ENCODE measurements at regions not wholly inside any gene's neighbourhood (a gene's known extent, or its start where the extent isn't known, plus 50 kb on each side); places are given as distances from the start of the nearest gene placed in this dataset.

DNA sequence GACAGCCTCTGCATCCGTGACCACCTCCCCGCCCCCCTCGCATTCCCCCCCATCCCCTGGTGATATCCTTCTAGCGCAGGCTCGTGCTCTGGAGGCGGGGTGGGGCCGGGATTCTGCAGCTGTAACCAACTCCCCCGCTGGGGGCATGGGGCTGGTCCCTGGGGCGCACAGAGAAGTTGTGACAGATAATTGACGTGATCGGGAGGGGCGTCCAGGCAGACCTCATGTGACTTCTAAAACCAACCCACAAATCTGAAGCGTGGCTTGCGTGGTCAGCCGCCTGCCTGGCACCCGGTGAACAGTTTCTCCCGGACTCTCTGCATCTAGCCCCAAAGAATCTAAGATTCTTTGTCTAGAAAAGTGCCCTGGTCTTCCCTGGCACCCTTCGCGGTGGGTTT is 100.6 kb upstream of the IGF1R start:
- CTCF ChIA-PET = interaction anchor here (1.0 to 3.6 kb wide), 12 partner anchors 10 to 529 kb away, joined by 3 to 19 read pairs (median 4); no protein-coding TSS in a partner anchor
- no peak for DNase-seq (ENCODE audit: low read depth in 1 of 2, low spot score in 1 of 2)
- H3K4me3 ChIP-seq = peak overlapping the region; percentile 60
- TF ChIP-seq SREBF2 (IDR thresholded peaks at IDR 0.05) (no peak), ZNF302 (CRISPR knock-in tag; IDR thresholded peaks at IDR 0.05) (no peak), NPAS2 (CRISPR knock-in tag; IDR thresholded peaks at IDR 0.05; ENCODE audit: borderline replicate concordance) (no peak), MYC (IDR thresholded peaks at IDR 0.05; ENCODE audit: borderline replicate concordance, low read length) (no peak)
- TF ChIP-seq, protein P1, sequence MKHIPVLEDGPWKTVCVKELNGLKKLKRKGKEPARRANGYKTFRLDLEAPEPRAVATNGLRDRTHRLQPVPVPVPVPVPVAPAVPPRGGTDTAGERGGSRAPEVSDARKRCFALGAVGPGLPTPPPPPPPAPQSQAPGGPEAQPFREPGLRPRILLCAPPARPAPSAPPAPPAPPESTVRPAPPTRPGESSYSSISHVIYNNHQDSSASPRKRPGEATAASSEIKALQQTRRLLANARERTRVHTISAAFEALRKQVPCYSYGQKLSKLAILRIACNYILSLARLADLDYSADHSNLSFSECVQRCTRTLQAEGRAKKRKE (CRISPR knock-in tag; IDR thresholded peaks at IDR 0.05; ENCODE audit: low read depth) = no peak
- TF ChIP-seq, protein P2, sequence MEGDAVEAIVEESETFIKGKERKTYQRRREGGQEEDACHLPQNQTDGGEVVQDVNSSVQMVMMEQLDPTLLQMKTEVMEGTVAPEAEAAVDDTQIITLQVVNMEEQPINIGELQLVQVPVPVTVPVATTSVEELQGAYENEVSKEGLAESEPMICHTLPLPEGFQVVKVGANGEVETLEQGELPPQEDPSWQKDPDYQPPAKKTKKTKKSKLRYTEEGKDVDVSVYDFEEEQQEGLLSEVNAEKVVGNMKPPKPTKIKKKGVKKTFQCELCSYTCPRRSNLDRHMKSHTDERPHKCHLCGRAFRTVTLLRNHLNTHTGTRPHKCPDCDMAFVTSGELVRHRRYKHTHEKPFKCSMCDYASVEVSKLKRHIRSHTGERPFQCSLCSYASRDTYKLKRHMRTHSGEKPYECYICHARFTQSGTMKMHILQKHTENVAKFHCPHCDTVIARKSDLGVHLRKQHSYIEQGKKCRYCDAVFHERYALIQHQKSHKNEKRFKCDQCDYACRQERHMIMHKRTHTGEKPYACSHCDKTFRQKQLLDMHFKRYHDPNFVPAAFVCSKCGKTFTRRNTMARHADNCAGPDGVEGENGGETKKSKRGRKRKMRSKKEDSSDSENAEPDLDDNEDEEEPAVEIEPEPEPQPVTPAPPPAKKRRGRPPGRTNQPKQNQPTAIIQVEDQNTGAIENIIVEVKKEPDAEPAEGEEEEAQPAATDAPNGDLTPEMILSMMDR (IDR thresholded peaks at IDR 0.05) = no peak
- TF ChIP-seq, protein P3, sequence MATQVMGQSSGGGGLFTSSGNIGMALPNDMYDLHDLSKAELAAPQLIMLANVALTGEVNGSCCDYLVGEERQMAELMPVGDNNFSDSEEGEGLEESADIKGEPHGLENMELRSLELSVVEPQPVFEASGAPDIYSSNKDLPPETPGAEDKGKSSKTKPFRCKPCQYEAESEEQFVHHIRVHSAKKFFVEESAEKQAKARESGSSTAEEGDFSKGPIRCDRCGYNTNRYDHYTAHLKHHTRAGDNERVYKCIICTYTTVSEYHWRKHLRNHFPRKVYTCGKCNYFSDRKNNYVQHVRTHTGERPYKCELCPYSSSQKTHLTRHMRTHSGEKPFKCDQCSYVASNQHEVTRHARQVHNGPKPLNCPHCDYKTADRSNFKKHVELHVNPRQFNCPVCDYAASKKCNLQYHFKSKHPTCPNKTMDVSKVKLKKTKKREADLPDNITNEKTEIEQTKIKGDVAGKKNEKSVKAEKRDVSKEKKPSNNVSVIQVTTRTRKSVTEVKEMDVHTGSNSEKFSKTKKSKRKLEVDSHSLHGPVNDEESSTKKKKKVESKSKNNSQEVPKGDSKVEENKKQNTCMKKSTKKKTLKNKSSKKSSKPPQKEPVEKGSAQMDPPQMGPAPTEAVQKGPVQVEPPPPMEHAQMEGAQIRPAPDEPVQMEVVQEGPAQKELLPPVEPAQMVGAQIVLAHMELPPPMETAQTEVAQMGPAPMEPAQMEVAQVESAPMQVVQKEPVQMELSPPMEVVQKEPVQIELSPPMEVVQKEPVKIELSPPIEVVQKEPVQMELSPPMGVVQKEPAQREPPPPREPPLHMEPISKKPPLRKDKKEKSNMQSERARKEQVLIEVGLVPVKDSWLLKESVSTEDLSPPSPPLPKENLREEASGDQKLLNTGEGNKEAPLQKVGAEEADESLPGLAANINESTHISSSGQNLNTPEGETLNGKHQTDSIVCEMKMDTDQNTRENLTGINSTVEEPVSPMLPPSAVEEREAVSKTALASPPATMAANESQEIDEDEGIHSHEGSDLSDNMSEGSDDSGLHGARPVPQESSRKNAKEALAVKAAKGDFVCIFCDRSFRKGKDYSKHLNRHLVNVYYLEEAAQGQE (IDR thresholded peaks at IDR 0.05) = no peak
- POLR2A ChIA-PET = interaction anchor here (0.8 kb wide), 1 partner anchor 435 kb away, joined by 3 read pairs; no protein-coding TSS in a partner anchor
- H3K4me1 ChIP-seq = peaks cover 7% of the 10 kb centered on the region; the same call in 2 of the 3 replicates
- peak overlapping the region; percentile 65 to 79; a peak in 5 of 6 replicates for H3K27ac ChIP-seq
- FAIRE-seq = no peak
- no peaks in the 10 kb centered on the region for H3K9me3 ChIP-seq
- H3K4me2 ChIP-seq = peak overlapping the region; percentile 85
- ATAC-seq = peak; percentile 20 to 35; a peak in 5 of 6 replicates
- whole genome bisulfite sequencing (ENCODE audit: missing lambda C conversion rate) = 43% methylated on average over 13 of the region's 19 CpGs

DNA sequence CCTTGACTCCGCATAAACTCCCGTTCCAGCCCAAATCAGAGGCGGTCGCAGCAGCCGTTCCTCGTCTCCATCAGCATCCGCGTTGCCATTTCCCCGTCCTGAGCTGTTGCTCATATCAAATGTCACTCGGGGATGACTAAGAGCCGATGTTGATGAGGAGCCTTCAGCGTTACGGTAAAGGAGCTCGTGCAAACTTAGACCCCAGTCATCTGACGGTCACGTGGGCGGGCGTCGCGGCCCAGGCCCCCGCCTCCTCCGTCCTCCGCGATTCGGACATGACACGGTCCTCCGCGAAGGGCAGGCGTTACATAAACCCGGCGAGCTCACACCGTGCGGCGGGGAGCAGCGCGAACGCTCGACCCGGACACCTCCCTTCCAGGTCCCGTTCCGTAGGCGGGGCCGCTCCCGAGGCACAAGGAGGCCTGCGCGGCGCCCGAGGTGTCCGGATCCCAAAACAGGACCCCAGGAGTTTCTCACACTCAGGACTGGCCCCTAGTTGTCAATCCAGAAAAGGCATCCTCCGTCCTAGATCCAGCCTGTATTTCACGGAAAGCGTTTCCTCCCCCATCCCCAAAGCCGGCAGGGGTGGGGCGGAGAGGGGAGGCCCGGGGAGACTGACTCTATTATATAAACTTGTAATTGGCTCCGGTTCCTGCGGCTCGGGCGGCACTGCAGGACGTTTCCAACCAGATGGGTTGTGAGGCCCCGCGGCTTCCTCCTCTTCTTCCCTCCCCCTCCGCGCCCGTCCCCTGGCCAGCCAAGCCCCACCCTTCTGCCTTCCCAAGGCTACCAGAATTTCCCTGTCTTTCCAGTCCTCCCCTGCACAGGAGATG is 100.0 kb upstream of the IGF1R start:
- peak overlapping the region; percentile 85 for H3K4me2 ChIP-seq
- ATAC-seq (peak; percentile 89 to 91), DNase-seq (ENCODE audit: low read depth in 1 of 2, low spot score in 1 of 2) (peak; percentile 72 to 84), FAIRE-seq (no peak)
- peak overlapping the region; percentile 60 for H3K4me3 ChIP-seq
- H3K9me3 ChIP-seq = no peaks in the 10 kb centered on the region
- ChIA-PET CTCF (interaction anchor here (1.0 to 3.6 kb wide), 12 partner anchors 10 to 528 kb away, joined by 3 to 19 read pairs (median 4); no protein-coding TSS in a partner anchor), POLR2A (interaction anchor here (0.8 kb wide), 1 partner anchor 435 kb away, joined by 3 read pairs; no protein-coding TSS in a partner anchor)
- peak overlapping the region; percentile 65 to 79 for H3K27ac ChIP-seq
- H3K4me1 ChIP-seq = peaks cover 7% of the 10 kb centered on the region; the same call in 2 of the 3 replicates
- 4% methylated on average over 45 of the region's 65 CpGs for WGBS (ENCODE audit: missing lambda C conversion rate)
- TF ChIP-seq HOXB5 (CRISPR knock-in tag; IDR thresholded peaks at IDR 0.05) (no peak), CBX8 (IDR thresholded peaks at IDR 0.05) (no peak), NPAS2 (CRISPR knock-in tag; IDR thresholded peaks at IDR 0.05; ENCODE audit: borderline replicate concordance) (0 out of 2 replicates have a peak, but pooled peaks have one; percentile 37), SREBF2 (IDR thresholded peaks at IDR 0.05) (no peak), CEBPB (IDR thresholded peaks at IDR 0.05) (no peak), EHF (CRISPR knock-in tag; IDR thresholded peaks at IDR 0.05) (no peak), RARB (CRISPR knock-in tag; IDR thresholded peaks at IDR 0.05) (no peak), MAFK (IDR thresholded peaks at IDR 0.05; ENCODE audit: partially characterized antibody) (no peak), BHLHE40 (IDR thresholded peaks at IDR 0.05; ENCODE audit: low read depth, low read length) (no peak; the same call in 1 of the 2 replicates), NFE2L2 (conservative IDR thresholded peaks at IDR 0.05; ENCODE audit: low read length) (no peak), FOSL2 (IDR thresholded peaks at IDR 0.05) (no peak), FOSL2 (CRISPR knock-in tag; IDR thresholded peaks at IDR 0.05) (peak; percentile 61), KDM5A (IDR thresholded peaks at IDR 0.05) (no peak), MAZ (IDR thresholded peaks at IDR 0.05; ENCODE audit: borderline replicate concordance, low read depth, low read length) (no peak), RAD21 (conservative IDR thresholded peaks at IDR 0.05 in 1 of 2, IDR thresholded peaks at IDR 0.05 in 1 of 2) (peak in 1 of 2 experiments; percentile 3; a peak in 1 of 5 replicates), JUN (IDR thresholded peaks at IDR 0.05) (peak in 1 of 2 experiments; percentile 33; a peak in 1 of 5 replicates), GATA3 (IDR thresholded peaks at IDR 0.05; ENCODE audit: borderline replicate concordance) (no peak; the same call in 1 of the 2 replicates), CBX2 (IDR thresholded peaks at IDR 0.05; ENCODE audit: borderline replicate concordance, low read depth) (no peak), MYC (IDR thresholded peaks at IDR 0.05; ENCODE audit: borderline replicate concordance, low read length) (no peak), JUNB (IDR thresholded peaks at IDR 0.05) (no peak)
- TF ChIP-seq, protein P4, sequence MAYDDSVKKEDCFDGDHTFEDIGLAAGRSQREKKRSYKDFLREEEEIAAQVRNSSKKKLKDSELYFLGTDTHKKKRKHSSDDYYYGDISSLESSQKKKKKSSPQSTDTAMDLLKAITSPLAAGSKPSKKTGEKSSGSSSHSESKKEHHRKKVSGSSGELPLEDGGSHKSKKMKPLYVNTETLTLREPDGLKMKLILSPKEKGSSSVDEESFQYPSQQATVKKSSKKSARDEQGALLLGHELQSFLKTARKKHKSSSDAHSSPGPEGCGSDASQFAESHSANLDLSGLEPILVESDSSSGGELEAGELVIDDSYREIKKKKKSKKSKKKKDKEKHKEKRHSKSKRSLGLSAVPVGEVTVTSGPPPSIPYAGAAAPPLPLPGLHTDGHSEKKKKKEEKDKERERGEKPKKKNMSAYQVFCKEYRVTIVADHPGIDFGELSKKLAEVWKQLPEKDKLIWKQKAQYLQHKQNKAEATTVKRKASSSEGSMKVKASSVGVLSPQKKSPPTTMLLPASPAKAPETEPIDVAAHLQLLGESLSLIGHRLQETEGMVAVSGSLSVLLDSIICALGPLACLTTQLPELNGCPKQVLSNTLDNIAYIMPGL (CRISPR knock-in tag; IDR thresholded peaks at IDR 0.05; ENCODE audit: borderline replicate concordance) = no peak
- TF ChIP-seq, protein P5, sequence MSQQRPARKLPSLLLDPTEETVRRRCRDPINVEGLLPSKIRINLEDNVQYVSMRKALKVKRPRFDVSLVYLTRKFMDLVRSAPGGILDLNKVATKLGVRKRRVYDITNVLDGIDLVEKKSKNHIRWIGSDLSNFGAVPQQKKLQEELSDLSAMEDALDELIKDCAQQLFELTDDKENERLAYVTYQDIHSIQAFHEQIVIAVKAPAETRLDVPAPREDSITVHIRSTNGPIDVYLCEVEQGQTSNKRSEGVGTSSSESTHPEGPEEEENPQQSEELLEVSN (IDR thresholded peaks at IDR 0.05; ENCODE audit: borderline replicate concordance, low read depth) = peak; percentile 97

All from A549 (cell line).